Body of pancreas (tissue), 4 donors: ENCODE measurements at regions not wholly inside any gene's neighbourhood (a gene's known extent, or its start where the extent isn't known, plus 50 kb on each side); places are given as distances from the start of the nearest gene placed in this dataset.
"Not testable (repeated sequence)": the region's sequence is repeated elsewhere in the genome, so short reads cannot be mapped to it uniquely, and the experiment has no call there.

Source experiments
- ATAC-seq: fragments of 150-250 bp; one replicate; pipeline ENCODE4 v1.9.1; 2016
- DNase-seq, 4 donors: peaks; one replicate each; pipeline ENCODE4 v3.0.0-alpha.2; 2019
- H3K27ac ChIP-seq, 4 donors: fragments of 200-600 bp; sonication (generic); 1 replicate in 3 of 4; 2 replicates in 1 of 4; pipeline versions ENCODE4 v1.5.1 to v1.6.1; 2016 to 2019; ENCODE audit warnings: mild to moderate bottlenecking in 1 of 4, mixed read lengths in 1 of 4, moderate library complexity in 1 of 4
- H3K27me3 ChIP-seq, 2 donors: fragments of 200-600 bp; sonication (generic); one replicate each; pipeline ENCODE4 v1.6.0; 2016; ENCODE audit warnings: mild to moderate bottlenecking in 1 of 2
- H3K36me3 ChIP-seq, 2 donors: fragments of 200-600 bp; sonication (generic); replicated peaks in 1 of 2; 2 replicates each; pipeline ENCODE4 v1.5.1; 2016; ENCODE audit warnings: low read depth in 2 of 2; ENCODE audit not compliant: insufficient read depth in 1 of 2
- H3K4me1 ChIP-seq: fragments of 200-600 bp; sonication (generic); one replicate; pipeline ENCODE4 v1.6.0; 2016
- H3K4me3 ChIP-seq, 2 donors: fragments of 200-600 bp; sonication (generic); 1 replicate in 1 of 2; 2 replicates in 1 of 2; pipeline ENCODE4 v1.5.1; 2016 to 2019
- H3K9me3 ChIP-seq, 3 donors: fragments of 200-600 bp; sonication (generic); 1 replicate in 2 of 3; 2 replicates in 1 of 3; pipeline ENCODE4 v1.5.1; 2016
- CTCF ChIP-seq, 7 experiments: fragments of 450-650 bp in 4 of 7; fragments of 200-600 bp in 3 of 7; sonication (generic) in 3 of 7; IDR thresholded peaks; one replicate each; pipeline ENCODE4 v1.5.1; 2016 to 2019; ENCODE audit warnings: antibody characterized with exemption in 7 of 7
- POLR2A ChIP-seq, 3 donors: fragments of 450-650 bp; IDR thresholded peaks; one replicate each; pipeline ENCODE4 v1.6.1; 2016; ENCODE audit warnings: antibody characterized with exemption in 3 of 3, mild to moderate bottlenecking in 2 of 3
- WGBS, 2 donors: methylation state at CpG; one replicate each; pipeline ENCODE4 v1.1.5; 2017; 5-methylcytosine and 5-hydroxymethylcytosine counted together
- intact Hi-C: fragments of 100-400 bp; cut with DNase I; formaldehyde crosslinking; loops from one replicate; pipeline ENCODE4 v1.15.1; 2023

GRCh38 chr9:85439791-85440190 is 302.0 kb downstream of the AGTPBP1 start:
- no peaks in the 10 kb centered on the region for H3K4me1 ChIP-seq
- H3K36me3 ChIP-seq = no peaks in the 10 kb centered on the region
- intact Hi-C loops = no loop called here
- 30 to 43% methylated on average over 2 to 7 of the region's 7 CpGs for WGBS, 2 donors
- ATAC-seq (no peak), DNase-seq (no peak)
- H3K4me3 ChIP-seq = no peak overlapping the region
- H3K9me3 ChIP-seq = no peaks in the 10 kb centered on the region
- H3K27ac ChIP-seq = no peak overlapping the region
- TF ChIP-seq POLR2A (IDR thresholded peaks at IDR 0.05) (no peak), CTCF (IDR thresholded peaks at IDR 0.05) (no peak)
- no peaks in the 10 kb centered on the region for H3K27me3 ChIP-seq

GRCh38 chr9:85433956-85434355 is 307.8 kb downstream of the AGTPBP1 start:
- H3K27me3 ChIP-seq, H3K4me3 ChIP-seq, ATAC-seq, H3K36me3 ChIP-seq, H3K27ac ChIP-seq, H3K4me1 ChIP-seq, DNase-seq, H3K9me3 ChIP-seq, intact Hi-C loops: not testable (repeated sequence)
- WGBS, 2 donors = 86 to 100% methylated on average over 2 of the region's 2 CpGs

GRCh38 chr9:85433551-85433950 is 308.2 kb downstream of the AGTPBP1 start:
- H3K27me3 ChIP-seq, DNase-seq: not testable (repeated sequence)

GRCh38 chr9:85433046-85433445 is 308.7 kb downstream of the AGTPBP1 start:
- no peaks in the 10 kb centered on the region for H3K27me3 ChIP-seq
- TF ChIP-seq POLR2A (IDR thresholded peaks at IDR 0.05) (no peak), CTCF (IDR thresholded peaks at IDR 0.05) (no peak)
- H3K9me3 ChIP-seq = no peaks in the 10 kb centered on the region

More at GRCh38 chr9:85433551-85433950, 308.2 kb downstream of the AGTPBP1 start:
- H3K27ac ChIP-seq, H3K36me3 ChIP-seq, ATAC-seq, H3K4me1 ChIP-seq, H3K4me3 ChIP-seq, intact Hi-C loops, H3K9me3 ChIP-seq: not testable (repeated sequence)
- 58 to 67% methylated on average over 3 of the region's 3 CpGs for WGBS, 2 donors

GRCh38 chr9:85432599-85432998 is 309.2 kb downstream of the AGTPBP1 start:
- H3K27ac ChIP-seq = peak overlapping the region in 2 of 4 donors; percentile 25 to 35
- ATAC-seq = no peak

More at GRCh38 chr9:85433046-85433445, 308.7 kb downstream of the AGTPBP1 start:
- Histone ChIP-seq H3K27ac (no peak overlapping the region), H3K4me3 (no peak overlapping the region), H3K36me3 (no peaks in the 10 kb centered on the region), H3K4me1 (peaks cover 5% of the 10 kb centered on the region)
- WGBS, 2 donors = 87 to 95% methylated on average over 6 to 8 of the region's 8 CpGs
- intact Hi-C loops = no loop called here
- no peak for ATAC-seq
- DNase-seq = no peak

More at GRCh38 chr9:85432599-85432998, 309.2 kb downstream of the AGTPBP1 start:
- no peaks in the 10 kb centered on the region for H3K36me3 ChIP-seq
- TF ChIP-seq POLR2A (IDR thresholded peaks at IDR 0.05) = no peak
- TF ChIP-seq CTCF (IDR thresholded peaks at IDR 0.05) = no peak
- intact Hi-C loops = no loop called here
- no peak for DNase-seq
- no peaks in the 10 kb centered on the region for H3K27me3 ChIP-seq
- 67 to 71% methylated on average over 3 of the region's 3 CpGs for WGBS, 2 donors
- no peak overlapping the region for H3K4me3 ChIP-seq
- no peaks in the 10 kb centered on the region for H3K9me3 ChIP-seq
- H3K4me1 ChIP-seq = peaks cover 5% of the 10 kb centered on the region
